GM18867 (cell line): ENCODE measurements at regions not wholly inside any gene's neighbourhood (a gene's known extent, or its start where the extent isn't known, plus 50 kb on each side); places are given as distances from the start of the nearest gene placed in this dataset.

Source experiments
- ATAC-seq: cut with Tn5 transposase; IDR thresholded peaks from one replicate; pipeline ENCODE4 v1.9.1; 2021; ENCODE audit warnings: mild to moderate bottlenecking, moderate library complexity; ENCODE audit not compliant: unreplicated experiment

DNA sequence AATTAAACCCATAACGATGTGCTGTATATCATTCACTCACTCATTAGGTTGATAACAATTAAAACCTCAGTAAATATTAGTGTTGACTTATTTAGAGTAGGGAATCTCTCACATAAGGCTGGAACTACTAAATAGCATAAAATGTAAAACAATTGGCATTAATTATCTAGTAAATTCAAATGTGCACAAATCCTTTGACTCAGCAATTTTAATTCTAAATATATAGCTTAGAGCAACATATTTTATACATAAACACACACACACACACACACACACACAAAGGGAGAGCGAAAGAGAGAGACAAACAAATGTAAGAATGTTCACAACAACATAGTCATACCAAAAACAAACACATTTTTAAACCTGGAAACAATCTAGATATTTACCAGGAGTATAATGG, 443.1 kb upstream of the KCNH7 start:
- no peak for ATAC-seq

DNA sequence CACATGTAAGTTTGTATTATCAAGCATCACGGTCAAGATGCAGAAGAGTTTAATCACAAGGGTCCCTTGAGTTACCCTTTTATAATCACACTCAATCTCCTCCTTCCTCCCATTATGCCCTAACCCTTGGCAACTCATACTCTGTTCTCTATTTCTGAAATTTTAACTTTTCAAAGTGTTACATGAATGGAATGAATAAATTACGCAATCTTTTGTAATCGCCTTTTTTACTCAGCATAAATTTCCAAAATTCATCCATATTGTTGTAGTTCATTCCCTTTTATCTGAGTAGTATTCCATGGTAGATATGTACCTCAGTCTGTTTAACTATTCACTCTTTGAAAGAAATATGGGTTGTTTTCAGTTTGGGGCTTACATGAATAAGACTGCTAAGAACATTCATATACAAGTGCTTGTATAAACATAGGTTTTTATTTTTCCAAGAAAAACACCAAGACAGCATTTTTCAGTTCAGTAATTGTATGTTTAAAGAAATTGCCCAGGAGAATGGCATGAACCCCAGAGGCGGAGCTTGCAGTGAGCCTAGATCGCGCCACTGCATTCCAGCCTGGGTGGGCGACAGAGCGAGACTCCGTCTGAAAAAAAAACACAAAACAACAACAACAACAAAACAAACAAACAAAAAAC, 430.9 kb upstream of the KCNH7 start:
- ATAC-seq: no peak

DNA sequence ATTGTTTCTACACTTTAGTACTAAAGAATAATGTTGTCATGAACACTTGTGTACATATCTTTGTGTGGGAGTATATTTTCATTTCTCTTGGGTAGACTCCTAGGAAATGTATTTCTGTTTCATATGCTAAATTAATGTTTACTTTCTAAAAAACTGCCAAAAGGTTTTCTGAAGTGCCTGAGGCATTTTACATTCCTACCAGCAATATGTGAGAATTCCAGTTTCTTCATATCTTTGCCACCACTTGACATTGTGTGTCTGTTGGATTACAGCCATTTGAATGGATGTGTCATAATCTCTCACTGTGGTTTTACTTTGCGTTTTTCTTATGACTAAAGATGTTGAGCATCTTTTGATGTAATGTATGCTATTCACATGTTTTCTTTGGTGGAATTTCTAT, 428.2 kb upstream of the KCNH7 start:
- ATAC-seq: no peak

DNA sequence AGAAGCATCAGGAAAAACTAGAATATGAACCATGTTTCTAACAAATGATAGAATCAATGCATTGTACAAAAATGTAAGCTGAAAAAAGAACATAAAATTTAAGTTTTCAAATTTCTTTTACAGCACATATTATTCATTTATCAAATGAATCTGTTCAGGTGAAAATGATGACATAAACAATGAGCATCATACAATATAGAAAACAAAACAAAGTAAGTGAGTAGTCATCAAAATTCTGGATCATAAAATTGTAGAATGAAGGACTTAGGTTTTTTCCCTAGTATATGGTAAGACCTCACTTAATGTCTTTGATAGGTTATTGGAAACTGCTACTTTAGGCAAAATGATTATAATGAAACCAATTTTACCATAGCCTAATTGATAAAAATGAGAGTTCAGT, 427.0 kb upstream of the KCNH7 start:
- no peak for ATAC-seq

DNA sequence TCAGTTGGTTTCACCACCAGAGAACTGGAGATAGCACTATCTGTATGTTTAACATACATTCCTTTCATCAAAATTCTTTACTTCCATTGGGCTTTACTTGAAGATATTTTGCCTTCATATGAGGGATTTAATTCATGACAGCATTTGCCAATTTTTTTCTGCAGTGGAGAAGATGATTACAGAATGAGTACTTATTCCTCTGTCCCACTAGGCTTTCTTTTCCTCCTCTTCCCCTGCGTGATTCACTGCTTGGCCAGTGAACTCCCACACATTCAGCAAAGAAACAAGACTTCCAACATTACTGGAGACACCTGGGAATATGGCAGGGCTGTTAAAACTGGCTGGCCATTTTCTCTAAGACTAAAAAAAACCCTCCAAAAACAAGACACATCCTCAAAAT, 425.8 kb upstream of the KCNH7 start:
- no peak for ATAC-seq

DNA sequence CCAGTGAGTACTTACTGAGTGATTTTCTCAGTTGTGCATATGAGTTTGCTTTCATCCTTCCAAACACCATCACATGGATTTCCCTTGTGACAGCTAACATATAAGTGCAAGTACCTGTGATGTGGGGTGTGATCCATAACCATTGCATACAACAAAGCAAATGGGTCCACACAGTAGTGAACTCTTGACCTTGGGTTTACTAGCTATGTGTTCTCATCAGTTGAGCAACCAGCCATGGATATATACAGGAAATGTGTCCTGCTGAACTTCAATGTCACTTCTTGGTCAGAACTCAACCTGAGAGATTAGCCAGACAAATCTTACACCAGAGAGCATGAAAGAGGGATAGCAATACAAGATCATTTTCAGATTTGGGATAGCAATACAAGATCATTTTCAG, 420.9 kb upstream of the KCNH7 start:
- ATAC-seq: no peak

DNA sequence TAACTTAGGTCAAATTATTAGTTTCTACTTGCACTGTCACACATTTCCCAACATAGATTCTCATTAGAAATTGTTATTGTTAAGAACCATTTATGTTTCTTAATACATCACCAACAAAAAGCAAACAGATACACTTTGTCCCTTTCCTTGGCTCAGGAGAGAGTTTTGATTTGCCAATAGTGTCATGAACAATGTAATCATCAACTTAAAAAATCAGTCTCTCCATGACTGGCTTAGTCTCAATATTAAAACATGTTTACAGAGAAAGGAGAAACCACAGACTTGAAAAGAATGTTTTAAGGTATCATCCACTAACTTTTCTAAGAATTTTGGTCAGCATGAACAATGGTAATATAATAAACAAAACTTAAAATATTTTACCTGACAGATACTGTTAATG, 416.5 kb upstream of the KCNH7 start:
- ATAC-seq: no peak

DNA sequence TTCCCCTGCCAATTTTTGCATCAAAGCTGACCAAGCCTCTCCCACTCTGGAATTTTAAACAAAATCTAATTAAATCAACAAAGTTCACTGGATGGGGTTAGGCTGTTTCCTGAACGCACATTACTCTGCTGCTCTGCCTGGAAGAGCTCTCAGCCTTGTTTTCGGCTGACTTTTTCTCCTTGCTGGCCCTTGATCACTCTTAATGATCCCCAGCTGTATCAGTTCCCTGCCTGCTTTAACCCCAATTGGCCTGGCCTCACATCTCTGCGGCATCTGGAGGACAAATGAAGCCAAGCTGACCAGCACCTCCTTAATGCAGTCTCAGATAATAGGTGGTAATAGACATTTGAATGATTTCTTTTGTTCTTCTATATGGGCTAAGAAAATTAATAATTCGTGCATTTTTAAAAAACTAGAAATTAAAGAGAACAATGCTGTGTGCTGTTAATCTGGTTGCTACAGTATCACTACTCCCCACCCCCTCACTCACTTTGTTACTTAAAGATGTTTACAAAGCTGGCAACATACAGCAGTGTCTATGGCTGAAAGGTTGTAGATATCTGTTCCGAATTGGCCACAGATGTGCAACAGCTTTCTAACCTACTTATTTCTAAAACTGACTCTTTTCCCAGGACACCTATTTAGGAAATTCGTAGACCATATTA, 415.2 kb upstream of the KCNH7 start:
- ATAC-seq: no peak

DNA sequence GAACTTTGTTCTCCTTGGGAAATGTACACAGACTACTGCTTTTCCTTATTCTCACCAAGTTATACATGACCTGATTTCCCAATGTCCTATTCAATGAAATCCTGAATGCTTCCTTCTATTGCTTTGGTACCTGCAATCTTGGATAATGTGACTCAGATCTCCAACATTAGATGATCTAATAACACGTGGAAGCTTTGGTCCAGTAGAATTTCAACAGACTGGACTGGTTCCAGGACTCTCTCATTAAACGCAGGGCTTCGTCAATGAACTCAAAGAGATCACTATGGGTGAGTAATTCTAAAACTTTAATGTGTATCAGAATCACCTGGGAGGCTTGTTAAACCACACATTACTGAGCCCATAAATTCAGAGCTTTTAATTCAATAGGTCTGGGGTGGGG, 413.6 kb upstream of the KCNH7 start:
- no peak for ATAC-seq

DNA sequence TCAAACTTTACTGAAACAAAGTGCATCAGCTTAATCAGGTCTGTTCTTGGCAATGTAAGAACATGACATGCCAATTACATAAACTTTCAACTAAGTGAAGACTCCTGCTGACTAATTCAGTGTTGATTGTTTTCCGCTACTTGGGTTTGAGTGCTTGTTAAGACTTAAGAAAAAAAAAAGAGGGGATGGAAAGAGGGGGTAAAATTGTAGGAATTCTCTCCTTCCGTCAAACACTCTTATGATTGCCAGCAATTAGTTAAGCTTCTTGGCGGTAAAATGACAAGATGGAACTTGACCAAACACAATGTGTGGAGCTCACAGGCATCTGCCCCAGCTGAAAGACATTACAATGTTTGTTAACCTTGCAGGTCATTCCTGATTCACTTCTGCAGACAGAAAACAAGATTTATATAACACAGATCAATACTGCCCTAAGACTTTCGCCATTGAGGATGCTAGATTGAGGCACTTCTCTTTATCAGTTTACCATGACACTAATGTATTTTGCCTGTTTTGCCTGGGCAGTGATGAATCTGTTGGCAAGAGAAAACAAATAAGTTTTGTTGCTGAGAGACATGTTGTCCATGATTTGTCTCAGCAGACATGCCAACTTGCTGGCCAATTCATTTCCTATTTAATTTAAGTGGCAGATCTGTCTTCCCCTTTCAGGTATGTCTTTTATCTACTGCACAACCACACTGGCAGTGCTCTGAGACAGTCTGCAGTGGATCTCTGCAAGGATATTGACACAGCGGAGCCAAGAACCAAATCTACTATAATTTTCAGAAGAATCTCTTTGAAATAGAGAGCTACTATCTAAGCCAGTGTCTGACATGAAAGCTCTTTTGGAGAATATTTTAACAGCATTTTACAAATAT, 410.0 kb upstream of the KCNH7 start:
- no peak for ATAC-seq

DNA sequence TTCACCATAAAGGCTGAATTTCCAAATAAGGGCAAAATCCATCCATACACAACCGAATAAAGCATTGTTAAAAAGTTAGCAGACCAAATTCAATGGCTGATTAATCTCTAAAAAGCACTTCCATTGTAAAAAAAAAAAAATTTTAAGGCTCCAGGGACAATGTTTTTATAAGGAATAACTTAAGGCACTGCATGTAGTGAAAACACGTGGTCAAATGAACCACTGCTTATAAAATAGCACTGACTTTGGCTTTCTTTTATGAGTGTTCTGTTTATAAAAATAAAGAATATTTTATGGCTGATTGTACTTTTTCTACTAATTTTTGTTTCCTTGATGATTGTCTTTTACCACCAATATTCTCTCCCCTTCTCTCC, 409.3 kb upstream of the KCNH7 start:
- ATAC-seq: no peak

DNA sequence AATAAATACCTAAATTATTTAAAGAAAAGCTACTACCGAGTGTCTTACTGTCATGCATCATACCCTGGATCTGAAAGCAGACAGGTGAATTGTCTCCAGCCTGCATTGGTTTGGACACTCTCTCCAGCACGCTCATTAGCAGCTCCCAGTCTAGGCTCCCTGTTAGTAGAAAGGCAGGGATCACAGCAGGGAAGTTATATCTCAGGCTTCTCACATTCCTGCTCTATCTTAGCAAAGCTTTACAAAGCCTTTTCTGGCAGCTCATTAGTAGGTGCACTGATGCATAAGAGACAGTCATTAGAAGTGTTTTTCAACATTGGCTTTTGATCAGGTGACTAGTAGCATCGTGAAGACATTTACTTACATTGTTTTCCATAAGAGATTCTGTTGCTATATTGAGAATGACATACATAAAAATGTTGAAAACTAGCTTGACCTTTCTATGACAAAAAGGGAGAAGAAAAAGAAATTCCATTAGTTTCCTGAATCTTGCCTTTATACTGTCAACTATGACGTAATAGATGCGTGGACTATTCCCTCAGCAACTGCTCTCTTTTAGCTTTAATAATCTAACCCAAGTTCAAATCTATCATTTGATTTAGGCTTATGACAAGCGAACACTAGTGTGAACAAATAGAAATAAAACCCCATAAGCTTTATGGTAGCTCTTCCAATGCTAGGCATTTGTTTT, 408.7 kb upstream of the KCNH7 start:
- ATAC-seq: no peak

DNA sequence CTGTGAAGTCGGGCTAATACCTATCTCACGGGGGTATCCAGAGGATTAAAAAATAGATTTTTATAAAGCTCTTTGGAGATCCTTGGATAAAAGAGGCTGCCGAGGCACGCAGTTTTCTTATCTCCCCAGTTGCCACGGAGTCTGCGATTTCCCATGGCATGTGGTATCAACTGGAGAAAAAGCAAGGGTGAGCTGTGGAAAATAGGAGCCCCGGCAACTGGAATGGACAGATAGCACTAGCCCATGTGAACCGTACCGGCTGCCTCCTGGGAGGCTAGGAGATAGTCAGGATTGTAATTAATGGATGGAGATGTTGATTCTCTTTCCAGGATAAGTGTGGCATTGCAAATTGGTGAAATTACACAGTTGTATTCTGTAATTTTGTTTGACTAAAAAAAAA, 407.6 kb upstream of the KCNH7 start:
- no peak for ATAC-seq

DNA sequence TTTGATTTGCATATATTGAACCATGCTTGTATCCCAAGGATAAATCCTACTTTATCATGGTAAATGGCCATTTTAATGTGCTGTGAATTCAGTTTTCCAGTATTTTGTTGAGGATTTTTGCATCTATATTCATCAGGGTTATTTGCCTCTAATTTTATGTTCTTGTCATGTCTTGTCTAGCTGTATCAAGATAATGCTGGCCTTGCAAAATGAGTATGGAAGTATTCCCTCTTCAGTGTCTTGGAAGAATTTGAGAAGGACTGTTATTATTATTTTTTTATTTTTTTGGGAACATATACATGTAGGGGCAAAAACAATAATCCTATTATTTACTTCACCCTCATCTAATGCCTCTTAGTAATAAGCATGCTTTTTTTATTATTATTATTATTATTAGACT, 398.0 kb upstream of the KCNH7 start:
- ATAC-seq: no peak

DNA sequence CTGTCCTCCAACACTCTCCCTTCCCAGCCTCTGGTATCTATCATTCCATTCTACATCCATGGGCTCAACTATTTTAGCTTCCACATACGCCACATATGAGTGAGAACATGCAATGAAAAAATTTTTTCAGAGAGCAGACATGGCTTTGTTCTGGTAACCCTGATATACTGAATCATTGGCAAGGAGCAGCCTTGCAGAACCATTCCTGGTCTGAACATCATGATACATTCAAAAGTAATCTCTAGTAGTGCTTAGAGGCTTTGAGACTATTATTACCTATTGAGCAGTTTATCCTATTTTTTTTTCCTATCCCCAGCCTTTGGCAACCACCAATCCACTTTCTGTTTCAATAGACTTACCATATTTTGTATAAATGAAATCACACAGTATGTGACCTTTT, 393.1 kb upstream of the KCNH7 start:
- ATAC-seq: no peak

DNA sequence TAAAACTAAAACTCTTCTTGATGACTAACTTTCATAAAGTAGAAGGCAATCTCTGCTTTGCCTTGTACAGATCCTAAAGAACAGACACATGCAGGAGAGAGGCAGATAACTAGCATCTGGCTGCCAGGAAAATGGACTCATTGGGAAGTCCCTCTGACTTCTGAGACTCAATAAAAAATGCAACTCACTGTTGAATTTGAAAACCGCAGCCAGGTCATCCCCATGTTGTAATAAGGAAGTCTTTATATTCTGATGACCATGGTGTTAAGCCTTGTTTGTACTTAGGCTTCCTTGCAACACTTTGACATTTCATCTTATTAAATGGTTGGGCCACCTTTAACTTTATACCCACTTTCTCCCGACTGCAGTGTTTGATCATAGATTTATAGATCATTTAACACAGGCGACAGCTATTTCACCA, 375.1 kb upstream of the KCNH7 start:
- ATAC-seq: no peak

DNA sequence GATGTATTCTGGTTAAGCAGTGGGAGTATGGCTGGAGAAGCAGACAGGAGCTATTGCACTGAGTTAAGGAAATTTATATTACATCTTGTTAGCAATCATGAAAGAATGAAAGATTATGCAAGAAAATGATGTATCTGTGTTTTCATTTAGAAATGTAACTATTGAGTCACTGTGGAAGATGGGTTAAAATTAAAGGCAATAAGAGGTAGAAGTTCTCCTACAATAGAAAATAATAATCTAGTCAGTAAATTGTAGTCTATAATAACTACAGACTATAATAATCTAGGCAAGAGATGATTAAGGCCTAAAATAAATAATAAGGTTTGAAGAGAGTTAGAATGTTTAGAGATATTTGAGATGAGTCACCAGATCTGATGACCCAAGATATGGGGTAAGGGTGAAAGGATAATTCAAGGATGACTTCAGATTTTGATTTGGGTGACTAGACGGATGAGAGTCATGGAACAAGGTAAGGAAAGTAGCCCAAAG, 371.9 kb upstream of the KCNH7 start:
- no peak for ATAC-seq

DNA sequence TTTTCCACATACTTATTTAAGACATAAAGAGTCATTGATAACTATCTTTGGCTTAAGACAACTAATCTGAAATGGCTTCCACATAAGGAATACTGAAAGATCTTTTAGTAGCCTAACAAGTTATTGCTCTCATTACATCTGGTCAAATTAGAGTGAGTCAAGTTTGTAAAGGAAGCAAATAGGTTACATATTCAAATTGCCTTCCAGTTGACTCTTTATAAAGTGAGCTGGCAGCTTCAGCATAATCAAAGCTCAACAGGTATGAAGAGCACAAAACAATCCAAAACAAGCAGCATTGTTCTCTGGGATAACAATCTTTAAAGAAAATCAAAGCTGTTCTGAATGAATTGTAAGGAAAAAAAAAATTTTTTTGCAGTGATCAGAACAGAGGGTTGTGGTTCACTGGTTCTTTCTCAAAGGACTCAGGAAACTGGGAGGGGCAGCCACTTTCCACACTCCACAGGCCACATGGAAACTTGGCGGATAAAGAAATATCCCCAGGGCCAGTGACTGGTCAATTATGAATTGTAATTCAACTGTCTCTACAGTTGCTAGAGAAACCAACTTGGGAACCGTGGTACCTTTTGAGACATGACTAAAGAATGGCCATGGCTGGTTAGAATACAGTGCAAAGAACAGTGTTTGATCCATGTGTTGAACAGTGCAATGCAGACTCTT, 369.3 kb upstream of the KCNH7 start:
- ATAC-seq: no peak

DNA sequence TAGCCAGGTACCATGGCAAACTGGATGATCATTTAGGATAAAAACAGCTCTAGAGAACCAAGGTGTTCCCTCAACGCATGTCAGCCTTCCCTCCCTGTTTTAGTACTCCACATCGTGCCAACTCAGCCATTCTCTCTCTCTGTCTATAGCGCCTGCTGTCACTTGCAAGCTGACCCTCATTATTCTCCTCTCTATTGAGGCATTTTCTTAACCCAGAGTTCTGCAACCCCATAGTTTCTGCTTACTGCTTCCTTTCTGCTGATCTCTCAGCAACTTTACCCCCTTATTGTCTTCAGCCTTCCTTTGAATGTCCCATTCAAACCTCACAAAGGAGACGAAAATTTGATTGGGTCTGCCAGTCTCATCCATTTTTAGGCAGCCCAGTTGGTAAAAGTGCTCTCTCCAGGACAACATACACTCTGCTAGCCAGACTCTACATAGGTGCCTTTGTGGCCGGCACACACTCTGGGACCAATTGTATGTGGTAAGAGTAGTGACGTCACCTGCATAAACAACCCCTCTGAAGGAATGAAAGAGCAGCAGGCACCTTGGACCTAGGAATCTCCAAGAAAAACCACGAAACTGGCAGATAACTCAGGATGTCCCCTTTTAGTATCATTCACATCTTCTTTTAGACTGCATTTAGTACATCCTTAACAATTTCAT, 367.2 kb upstream of the KCNH7 start:
- no peak for ATAC-seq

DNA sequence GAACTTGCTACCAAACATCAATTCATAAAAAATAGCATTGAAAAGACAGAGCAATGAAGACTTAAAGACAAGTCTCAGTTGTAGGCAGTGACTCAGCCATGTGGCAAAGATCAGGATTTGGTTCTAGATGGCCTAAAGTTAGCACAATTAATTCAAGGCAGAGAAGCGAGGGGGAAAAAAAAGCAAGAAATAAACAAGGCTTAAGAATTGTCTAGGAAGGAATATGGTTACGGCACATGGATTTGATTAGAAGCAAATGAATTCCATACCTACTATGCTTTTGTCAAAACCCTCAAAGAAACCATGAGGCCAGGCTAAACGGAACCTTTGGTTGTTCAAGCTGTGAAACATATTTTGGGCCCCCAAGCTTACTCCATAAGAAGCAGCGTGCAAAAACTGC, 362.2 kb upstream of the KCNH7 start:
- no peak for ATAC-seq
